Omental fat pad (tissue), 3 donors: ENCODE measurements at regions not wholly inside any gene's neighbourhood (a gene's known extent, or its start where the extent isn't known, plus 50 kb on each side); places are given as distances from the start of the nearest gene placed in this dataset.

Experiments
- ATAC-seq: fragments of 150-250 bp; one replicate; pipeline ENCODE4 v1.9.1; 2016; ENCODE audit warnings: mild to moderate bottlenecking, moderate library complexity; ENCODE audit not compliant: low FRiP score
- DNase-seq: peaks from one replicate; pipeline ENCODE4 v3.0.0-alpha.2; 2019; ENCODE audit warnings: low spot score
- CTCF ChIP-seq, 3 donors: fragments of 450-650 bp; IDR thresholded peaks; one replicate each; pipeline ENCODE4 v1.5.1; 2016 to 2017; ENCODE audit warnings: antibody characterized with exemption in 3 of 3, mild to moderate bottlenecking in 3 of 3, moderate library complexity in 2 of 3

- ATAC-seq (no peak), DNase-seq (no peak)
- TF ChIP-seq CTCF (IDR thresholded peaks at IDR 0.05): no peak
Observed at GRCh38 chr3:72300621-72301020, 515.7 kb upstream of the PROK2 start.

DNA sequence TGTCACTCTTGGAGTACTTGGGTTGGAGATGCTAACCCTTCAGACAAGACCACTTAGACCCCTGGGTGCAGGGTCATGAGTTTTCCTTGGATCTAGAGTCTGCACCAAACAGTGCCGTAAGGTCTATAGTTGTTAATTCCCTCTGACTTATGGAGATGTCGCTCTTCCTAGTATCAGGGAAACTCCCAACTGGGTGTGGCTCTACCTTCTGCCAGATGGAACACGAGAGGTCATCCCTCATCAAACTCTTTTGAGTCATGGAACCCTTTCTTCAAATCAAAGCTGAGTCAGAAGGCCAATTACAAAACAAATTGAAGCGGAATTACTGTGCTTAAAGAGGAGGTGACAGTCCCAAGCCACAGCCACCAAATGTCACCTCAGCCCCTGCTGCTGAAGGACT is 514.9 kb upstream of the PROK2 start:
- no peak for DNase-seq
- ATAC-seq: no peak
- TF ChIP-seq CTCF (IDR thresholded peaks at IDR 0.05): no peak

DNA sequence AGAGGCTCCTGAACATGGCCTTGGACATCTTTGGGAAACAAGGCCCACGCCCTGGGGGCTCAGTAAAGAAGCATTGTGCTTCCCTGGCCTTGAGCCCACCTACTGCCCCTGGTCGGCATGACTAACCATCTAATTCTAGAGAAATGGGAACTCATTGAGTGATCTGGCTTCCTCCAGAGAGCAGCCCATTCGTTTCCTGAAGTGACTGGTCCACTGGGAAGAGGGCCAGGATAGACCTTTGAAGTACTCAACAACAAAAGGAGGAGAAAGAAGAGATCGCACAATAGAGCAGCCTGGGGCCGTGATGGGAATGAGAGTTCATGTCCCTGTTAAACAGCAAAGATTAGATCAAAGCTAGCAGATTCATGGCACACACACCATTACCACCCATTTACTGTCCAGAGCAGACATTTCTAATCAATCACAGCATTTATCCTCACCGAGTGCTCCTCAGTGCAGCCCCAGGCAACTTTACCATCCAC is 514.4 kb upstream of the PROK2 start:
- ATAC-seq: peak; percentile 58
- DNase-seq: no peak
- no peak for TF ChIP-seq CTCF (IDR thresholded peaks at IDR 0.05)

- ATAC-seq (no peak), DNase-seq (no peak)
- TF ChIP-seq CTCF (IDR thresholded peaks at IDR 0.05): no peak
Observed at GRCh38 chr3:72298201-72299152, 513.5 kb upstream of the PROK2 start.

- DNase-seq (no peak), ATAC-seq (no peak)
- no peak for TF ChIP-seq CTCF (IDR thresholded peaks at IDR 0.05)
Observed at GRCh38 chr3:72297481-72297880, 512.5 kb upstream of the PROK2 start.

- ATAC-seq (no peak), DNase-seq (no peak)
- no peak for TF ChIP-seq CTCF (IDR thresholded peaks at IDR 0.05)
Observed at GRCh38 chr3:72296477-72297111, 511.6 kb upstream of the PROK2 start.
